CMK (cell line): ENCODE measurements at regions not wholly inside any gene's neighbourhood (a gene's known extent, or its start where the extent isn't known, plus 50 kb on each side); places are given as distances from the start of the nearest gene placed in this dataset.

ENCODE experiments used
- DNase-seq: peaks from one replicate; pipeline ENCODE4 v3.0.0-alpha.2; 2010; ENCODE audit warnings: low read depth

GRCh38 chr3:102599819-102600576, 165.2 kb downstream of the ZPLD1 start:
- DNase-seq = no peak

GRCh38 chr3:102605153-102605552, 170.3 kb downstream of the ZPLD1 start:
- no peak for DNase-seq

DNA sequence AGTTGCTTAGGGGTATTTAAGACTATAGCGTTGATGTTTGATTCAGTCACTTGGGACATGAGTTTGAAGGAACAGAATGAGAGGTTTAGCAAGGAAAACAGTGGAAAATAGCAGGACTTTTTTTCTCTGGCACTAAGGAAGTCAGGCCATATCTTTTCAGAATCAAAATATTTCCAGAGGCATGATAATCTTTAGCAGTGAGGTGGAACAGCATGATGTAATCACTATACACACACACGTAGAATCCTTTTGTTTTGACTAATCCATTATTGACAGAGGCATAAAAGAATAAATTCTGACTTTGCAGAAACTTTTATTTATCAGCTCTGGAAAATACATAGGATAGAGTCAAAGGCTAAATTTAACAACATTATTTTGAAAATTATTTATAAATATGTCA, 174.1 kb downstream of the ZPLD1 start:
- DNase-seq = no peak

GRCh38 chr3:102614021-102614569, 179.3 kb downstream of the ZPLD1 start:
- DNase-seq = no peak

- DNase-seq = no peak
Observed at GRCh38 chr3:102614585-102614984, 179.8 kb downstream of the ZPLD1 start.

DNA sequence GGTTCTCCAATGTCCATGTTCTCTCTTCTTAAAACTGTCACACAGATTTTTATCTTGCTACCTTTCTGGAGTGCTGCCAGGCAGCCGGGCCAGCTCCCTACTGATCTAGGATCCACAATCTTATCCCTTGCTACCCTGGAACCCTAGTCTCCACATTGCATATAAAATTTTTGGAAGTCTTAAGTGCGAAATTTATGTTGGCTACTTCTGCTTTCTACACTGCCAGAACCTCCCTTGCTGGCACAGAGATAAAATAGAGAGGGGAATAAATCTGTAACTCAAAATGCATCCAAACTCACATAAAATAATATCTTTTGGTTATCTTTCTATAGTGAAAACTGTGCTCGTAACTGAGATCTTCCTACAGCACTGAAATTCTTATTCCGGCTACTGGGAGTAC, 182.6 kb downstream of the ZPLD1 start:
- DNase-seq = no peak

DNA sequence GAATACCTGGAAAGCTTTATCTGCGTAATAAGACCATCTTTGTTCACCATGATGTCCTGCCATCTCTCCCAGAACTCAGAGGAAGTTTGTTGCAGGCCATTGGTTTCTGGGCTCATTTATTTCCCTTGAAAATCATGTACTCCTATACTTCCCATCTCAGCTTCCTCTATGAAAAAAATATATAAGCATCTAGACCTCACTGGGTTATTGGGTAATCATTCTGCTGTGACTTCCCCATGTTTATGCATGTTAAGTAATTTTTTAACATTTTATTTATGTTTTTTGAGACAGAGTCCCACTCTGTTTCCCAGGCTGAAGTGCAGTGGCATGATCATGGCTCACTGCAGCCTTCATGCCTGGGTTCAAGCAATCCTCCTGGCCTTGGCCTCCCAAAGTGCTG, 184.5 kb downstream of the ZPLD1 start:
- DNase-seq = no peak

DNA sequence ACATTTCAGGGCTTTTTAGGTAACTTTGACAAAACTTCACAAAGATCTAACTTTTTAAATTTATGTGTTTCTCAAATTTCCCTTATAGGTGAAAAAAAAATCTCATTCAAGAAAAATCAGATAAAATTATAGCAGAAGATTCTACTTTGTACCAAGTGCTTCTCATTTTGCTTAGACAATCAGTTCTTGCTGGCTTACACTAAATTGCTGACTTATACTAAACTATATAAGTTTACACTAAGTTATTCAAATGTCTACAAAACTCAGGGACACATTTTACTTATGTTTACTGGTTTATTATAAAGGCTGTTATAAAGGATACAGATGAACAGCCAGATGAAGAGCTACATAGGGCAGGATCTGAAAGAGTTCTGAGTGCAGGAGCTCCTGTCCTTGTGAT, 195.1 kb downstream of the ZPLD1 start:
- no peak for DNase-seq

DNA sequence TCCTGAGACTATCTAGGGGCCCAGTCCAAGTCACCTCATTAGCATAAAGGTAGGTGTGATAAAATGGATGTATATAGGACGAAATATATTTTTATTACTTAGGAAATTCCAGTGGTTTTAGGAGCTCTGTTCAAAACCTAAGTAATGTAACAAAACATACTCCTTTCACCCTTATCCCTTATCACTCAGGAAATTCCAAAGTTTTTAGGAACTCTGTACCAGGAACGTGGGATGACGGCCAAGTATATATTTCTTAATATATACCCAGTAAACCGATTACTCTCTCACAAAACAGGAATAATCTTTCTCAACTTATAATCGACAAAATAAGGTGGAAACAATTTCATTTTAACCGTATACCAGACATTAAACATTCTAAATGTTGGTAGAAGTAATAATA, 195.7 kb downstream of the ZPLD1 start:
- DNase-seq = no peak

DNA sequence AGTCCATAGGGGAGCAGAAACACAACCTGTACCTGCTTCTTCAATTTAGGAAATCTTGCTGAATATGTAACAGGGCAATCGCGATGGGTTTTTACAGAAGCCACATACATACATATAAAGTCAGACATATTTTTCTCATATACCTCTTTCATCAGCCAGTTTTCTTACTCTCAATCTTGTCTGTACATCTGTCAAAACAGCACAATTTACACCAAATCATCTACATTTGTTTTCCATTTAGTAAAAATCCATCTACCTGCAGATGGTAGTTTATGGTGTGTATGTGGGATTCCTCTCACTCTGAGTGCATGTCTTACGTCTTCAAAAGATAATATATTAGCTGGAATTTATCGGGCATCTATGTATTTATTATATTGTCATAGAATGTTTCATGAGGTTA, 208.7 kb downstream of the ZPLD1 start:
- DNase-seq = no peak

- no peak for DNase-seq
Observed at GRCh38 chr3:102646557-102646956, 211.7 kb downstream of the ZPLD1 start.

DNA sequence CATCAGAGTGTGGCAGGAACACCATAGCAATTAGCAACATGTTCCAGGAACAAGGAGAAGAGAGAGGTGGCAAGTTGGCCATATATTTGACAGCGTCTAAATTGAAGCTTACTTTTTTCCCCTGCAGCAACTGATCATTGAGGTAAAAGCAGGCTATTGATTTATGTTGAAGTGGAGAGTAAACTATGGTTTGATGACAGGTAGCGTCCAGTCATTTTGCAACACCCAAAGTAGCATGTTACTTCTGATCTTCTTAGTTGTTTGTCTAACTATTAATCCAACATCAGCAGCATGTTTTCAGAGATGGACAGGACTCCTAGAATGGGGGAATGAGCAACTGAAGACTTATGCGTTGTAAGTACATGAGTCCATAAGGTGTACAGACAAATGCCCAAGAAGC, 225.8 kb downstream of the ZPLD1 start:
- no peak for DNase-seq

- DNase-seq = no peak
Observed at GRCh38 chr3:102661707-102662497, 227.1 kb downstream of the ZPLD1 start.

GRCh38 chr3:102662498-102662772, 227.6 kb downstream of the ZPLD1 start:
- DNase-seq = no peak

- no peak for DNase-seq
Observed at GRCh38 chr3:102664126-102664525, 229.3 kb downstream of the ZPLD1 start.

- DNase-seq = no peak
Observed at GRCh38 chr3:102665183-102665582, 230.4 kb downstream of the ZPLD1 start.

DNA sequence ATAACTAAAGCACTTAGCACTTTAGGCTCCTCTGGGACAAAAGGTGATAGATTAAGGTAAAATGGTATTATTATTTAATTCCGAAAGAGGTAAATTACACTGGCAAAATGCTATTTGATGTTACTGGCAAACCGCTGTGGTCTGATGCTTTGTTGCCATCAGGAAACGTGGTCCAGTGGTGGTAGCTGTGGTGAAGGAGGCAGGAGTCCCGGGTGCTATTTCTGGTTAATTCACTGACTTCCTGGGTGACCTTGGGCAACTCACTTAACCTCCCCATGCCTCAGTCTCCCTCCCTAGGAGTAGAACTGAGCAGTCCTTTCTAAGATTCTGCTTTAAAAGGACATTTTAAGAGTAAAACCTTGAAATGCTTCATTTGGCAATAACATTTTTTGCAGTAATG, 233.4 kb downstream of the ZPLD1 start:
- DNase-seq = no peak

GRCh38 chr3:102670986-102671385, 236.2 kb downstream of the ZPLD1 start:
- DNase-seq = no peak

DNA sequence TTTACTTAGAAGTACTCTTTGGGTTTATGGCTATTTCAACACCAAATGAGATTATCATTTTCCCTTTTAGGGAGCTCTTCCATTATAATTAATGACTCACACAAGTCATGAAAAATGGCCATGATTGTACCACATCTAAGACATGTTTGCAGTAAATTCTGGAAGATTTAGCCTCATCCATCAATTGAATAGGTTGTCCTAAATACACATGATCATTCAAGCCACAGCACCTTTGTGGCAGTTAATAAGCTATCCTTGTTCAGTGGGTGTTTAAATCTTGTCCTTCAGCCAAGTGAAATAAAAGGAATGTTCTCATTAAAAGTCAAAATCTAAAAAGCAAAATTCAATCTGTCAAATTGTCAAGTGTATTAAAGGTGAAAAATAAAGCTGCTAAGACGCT, 237.5 kb downstream of the ZPLD1 start:
- DNase-seq = no peak

- DNase-seq = peak; percentile 3
Observed at GRCh38 chr3:102673271-102674115, 238.7 kb downstream of the ZPLD1 start.

DNA sequence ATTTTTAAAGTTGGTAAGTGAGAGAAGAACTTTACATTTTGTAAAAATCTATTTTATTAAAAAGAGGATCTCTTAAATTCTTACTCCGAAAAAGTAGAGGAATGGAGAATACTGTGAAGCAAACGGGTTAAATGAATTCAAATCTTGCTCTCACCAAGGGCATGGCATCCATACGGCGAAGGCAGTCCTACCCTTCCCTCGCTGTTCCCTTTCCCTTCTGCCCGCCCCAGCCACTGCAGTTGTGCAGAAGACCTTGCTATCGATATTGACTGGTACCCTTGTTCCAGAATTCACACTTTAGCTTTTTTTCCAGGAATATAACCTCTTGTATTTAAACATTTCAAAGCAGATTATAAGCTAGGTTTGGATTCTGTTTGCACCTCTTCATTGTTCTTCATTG, 239.5 kb downstream of the ZPLD1 start:
- DNase-seq = no peak

DNA sequence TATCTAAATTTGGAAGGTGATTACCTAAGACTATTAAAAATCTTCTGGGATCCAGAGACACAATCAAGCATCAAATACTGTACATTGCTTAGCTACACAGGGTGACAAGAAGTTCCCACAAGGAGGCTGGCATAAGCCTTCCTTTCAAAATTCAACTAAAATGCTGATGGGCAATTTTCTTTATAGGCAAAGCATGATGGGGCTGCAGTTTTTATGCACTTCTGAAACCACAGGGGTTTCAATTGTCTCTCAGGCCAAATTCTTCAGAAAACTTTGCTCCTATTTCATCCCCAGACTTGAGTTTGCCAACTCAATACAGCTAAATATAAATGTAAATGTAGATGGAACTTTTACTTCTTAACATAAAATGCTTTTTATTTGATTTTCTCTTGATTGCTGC, 241.6 kb downstream of the ZPLD1 start:
- no peak for DNase-seq

- no peak for DNase-seq
Observed at GRCh38 chr3:102682741-102683140, 247.9 kb downstream of the ZPLD1 start.
